ENCODE measurements at regions not wholly inside any gene's neighbourhood (a gene's known extent, or its start where the extent isn't known, plus 50 kb on each side); places are given as distances from the start of the nearest gene placed in this dataset.

DNA sequence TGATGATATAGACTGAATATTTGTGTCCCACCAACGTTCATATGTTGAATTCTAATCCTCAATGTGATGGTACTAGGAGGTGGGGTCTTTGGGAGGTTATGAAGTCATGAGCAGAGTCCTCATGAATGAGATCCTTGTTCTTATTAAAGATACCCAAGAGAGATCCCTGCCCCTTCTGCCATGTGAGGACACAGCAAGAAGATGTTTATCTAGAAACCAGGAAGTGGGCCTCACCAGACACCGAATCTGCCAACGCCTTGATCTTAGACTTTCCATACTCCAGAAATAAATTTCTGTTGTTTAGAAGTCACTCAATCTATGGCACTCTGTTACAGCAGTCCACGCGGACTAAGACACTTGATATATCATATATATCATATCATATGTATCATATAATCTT lies 67.7 kb upstream of the GCM1 start:
- Mint-ChIP-seq H3K36me3 (ENCODE audit: low read depth) (no peaks in the 10 kb centered on the region), H3K9me3 (peaks cover 3% of the 10 kb centered on the region), H3K27me3 (no peaks in the 10 kb centered on the region), H3K4me3 (no peak overlapping the region), H3K4me1 (no peaks in the 10 kb centered on the region), H3K27ac (no peak overlapping the region)
- no peak for ATAC-seq (replicated peaks)

DNA sequence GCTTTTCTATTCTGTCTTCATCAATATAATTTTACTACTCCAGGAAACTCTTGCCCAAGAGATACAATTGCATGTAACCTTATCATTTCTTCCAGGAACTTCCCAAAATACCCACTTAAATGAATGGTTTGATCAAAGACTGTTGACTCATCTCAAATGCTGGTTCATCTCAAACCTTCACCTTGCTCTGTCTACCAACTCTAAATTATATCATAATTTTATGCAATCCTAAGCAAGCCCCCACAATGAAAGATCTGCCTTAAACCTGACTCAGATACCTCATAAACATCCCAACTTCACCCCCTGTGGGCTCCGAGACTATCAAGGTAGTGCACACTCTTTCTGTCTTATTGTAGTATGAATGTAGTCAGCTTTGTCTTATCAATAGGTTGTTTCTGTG lies 65.5 kb upstream of the GCM1 start:
- no peak for ATAC-seq (replicated peaks)
- Mint-ChIP-seq H3K36me3 (ENCODE audit: low read depth) (no peaks in the 10 kb centered on the region), H3K27ac (no peak overlapping the region), H3K4me3 (no peak overlapping the region), H3K4me1 (no peaks in the 10 kb centered on the region), H3K27me3 (no peaks in the 10 kb centered on the region), H3K9me3 (peaks cover 3% of the 10 kb centered on the region)

DNA sequence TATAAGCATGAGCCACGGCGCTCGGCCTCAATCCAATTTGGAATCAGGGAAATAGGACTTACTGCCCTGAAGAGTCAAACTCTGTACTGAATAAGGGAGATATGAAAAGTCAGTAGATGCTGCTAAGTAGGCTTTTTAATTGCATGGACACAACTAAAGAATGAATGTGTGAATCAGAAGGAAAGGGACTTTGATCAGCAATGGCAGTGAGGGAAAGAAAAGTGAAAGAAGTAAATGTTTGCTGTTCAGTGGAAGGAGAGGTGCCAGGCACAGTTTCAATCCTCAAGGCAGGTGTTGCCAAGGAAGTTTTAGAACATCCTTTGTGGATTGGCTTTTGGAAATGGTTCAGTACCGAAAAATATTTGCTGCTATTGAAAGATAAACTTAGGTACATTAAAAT lies 62.2 kb upstream of the GCM1 start:
- ATAC-seq (replicated peaks) = no peak
- Mint-ChIP-seq H3K27me3 (no peaks in the 10 kb centered on the region), H3K36me3 (ENCODE audit: low read depth) (no peaks in the 10 kb centered on the region), H3K27ac (no peak overlapping the region), H3K4me1 (no peaks in the 10 kb centered on the region), H3K9me3 (peaks cover 3% of the 10 kb centered on the region), H3K4me3 (no peak overlapping the region)

DNA sequence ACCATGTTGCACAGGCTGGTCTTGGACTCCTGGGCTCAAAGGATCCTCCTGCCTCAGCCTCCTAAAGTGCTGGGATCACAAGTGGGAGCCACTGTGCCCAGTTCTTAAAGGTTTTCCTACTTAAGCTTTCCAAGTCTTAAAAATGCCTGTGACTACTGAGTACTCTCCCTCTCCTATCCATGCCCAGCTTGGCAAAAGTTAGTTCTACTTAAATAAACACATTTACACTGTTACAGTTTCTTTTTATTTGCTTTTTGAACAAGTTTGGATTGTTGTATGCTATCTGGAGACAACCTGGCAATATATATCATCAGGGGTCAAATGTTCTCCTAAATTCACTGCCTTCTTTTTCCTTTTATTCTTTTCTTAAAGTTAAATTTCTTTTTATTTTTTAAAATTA lies 61.0 kb upstream of the GCM1 start:
- Mint-ChIP-seq H3K9me3 (peaks cover 3% of the 10 kb centered on the region), H3K27me3 (no peaks in the 10 kb centered on the region), H3K4me1 (no peaks in the 10 kb centered on the region), H3K36me3 (ENCODE audit: low read depth) (no peaks in the 10 kb centered on the region), H3K27ac (no peak overlapping the region), H3K4me3 (no peak overlapping the region)
- no peak for ATAC-seq (replicated peaks)

DNA sequence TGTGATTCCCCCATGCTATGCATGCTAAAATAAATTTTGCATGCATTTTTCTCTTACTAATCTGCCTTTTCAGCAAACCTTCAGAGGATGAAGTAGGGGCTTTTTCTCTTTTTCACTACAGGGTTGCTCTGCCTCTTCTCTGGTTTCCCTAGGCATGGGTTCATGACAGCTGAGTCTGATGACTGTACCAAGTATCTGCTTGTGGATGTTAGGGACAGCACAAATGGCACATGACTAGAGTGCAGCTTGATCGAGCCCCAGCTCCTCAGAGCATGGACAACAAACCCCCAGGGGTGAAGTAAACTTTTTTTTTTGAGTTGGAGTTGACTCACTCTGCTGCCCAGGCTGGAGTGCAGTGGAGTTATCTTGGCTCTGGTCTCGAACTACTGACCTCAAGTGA lies 57.1 kb upstream of the GCM1 start:
- H3K27me3 Mint-ChIP-seq = no peaks in the 10 kb centered on the region
- H3K4me3 Mint-ChIP-seq = no peak overlapping the region
- ATAC-seq (replicated peaks) = no peak
- no peaks in the 10 kb centered on the region for H3K9me3 Mint-ChIP-seq
- no peaks in the 10 kb centered on the region for H3K4me1 Mint-ChIP-seq
- no peaks in the 10 kb centered on the region for H3K36me3 Mint-ChIP-seq (ENCODE audit: low read depth)
- no peak overlapping the region for H3K27ac Mint-ChIP-seq

DNA sequence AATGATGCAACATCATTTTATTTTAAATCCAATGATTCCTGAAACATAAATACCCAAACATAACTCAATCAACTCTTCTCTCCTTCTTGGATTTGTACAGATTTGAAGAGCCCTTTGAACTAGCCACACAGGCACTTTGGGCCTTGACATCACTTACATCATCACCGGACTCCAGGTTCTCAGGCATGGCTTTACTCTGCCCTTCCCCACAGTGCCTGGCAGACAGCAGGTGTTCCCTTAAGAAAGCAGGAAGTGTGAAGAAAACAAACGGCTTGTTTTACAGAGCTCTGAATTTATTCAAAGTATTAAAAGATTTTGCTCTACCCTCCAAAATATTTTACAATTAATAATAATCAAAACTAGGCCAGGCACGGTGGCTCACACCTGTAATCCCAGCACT lies 54.8 kb upstream of the GCM1 start:
- no peak overlapping the region for H3K27ac Mint-ChIP-seq
- H3K27me3 Mint-ChIP-seq = no peaks in the 10 kb centered on the region
- no peaks in the 10 kb centered on the region for H3K4me1 Mint-ChIP-seq
- no peak for ATAC-seq (replicated peaks)
- no peaks in the 10 kb centered on the region for H3K9me3 Mint-ChIP-seq
- no peaks in the 10 kb centered on the region for H3K36me3 Mint-ChIP-seq (ENCODE audit: low read depth)
- no peak overlapping the region for H3K4me3 Mint-ChIP-seq

DNA sequence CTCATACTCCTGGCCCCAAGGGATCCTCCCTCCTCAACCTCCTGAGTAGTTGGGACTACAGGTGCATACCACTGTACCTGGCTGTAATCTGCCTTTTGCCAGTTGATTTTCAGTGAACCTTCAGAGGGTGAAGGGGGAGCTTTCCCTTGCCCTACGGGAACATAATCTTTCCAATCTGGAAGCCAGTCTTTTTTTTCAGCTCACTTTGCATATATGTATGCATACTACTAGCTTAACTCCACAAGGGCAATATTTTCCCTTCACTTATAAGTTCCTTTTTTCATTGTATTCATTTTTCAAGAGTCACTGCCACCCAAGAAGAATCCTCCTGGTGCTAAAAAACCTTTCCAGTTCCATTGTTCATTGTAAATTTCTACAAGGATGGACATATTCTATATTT lies 53.4 kb upstream of the GCM1 start:
- H3K36me3 Mint-ChIP-seq (ENCODE audit: low read depth) = no peaks in the 10 kb centered on the region
- no peak overlapping the region for H3K27ac Mint-ChIP-seq
- no peaks in the 10 kb centered on the region for H3K9me3 Mint-ChIP-seq
- H3K27me3 Mint-ChIP-seq = no peaks in the 10 kb centered on the region
- H3K4me3 Mint-ChIP-seq = no peak overlapping the region
- no peak for ATAC-seq (replicated peaks)
- no peaks in the 10 kb centered on the region for H3K4me1 Mint-ChIP-seq

DNA sequence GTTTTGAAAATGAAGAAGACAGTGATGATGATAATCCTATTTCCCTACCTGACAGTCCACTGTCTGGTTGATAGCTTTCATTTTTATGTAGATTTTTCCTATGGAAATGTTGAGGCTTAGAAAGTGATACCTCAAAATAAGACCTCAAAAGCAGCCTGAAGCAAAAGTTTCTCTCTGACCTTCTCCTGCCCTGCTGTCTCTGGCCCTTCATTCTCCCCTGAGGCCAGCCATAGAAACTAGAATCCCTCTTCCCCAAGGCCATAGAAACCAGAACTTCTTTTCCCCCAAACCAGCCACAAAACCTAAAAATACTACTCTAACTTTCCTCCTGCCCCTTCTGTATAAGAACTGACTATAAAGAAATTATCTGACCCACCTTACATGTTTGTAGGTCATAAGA lies 52.6 kb upstream of the GCM1 start:
- H3K27ac Mint-ChIP-seq = peak overlapping the region; percentile 3
- ATAC-seq (replicated peaks) = peak; percentile 7
- H3K9me3 Mint-ChIP-seq = no peaks in the 10 kb centered on the region
- H3K36me3 Mint-ChIP-seq (ENCODE audit: low read depth) = no peaks in the 10 kb centered on the region
- no peak overlapping the region for H3K4me3 Mint-ChIP-seq
- H3K27me3 Mint-ChIP-seq = no peaks in the 10 kb centered on the region
- H3K4me1 Mint-ChIP-seq = no peaks in the 10 kb centered on the region

DNA sequence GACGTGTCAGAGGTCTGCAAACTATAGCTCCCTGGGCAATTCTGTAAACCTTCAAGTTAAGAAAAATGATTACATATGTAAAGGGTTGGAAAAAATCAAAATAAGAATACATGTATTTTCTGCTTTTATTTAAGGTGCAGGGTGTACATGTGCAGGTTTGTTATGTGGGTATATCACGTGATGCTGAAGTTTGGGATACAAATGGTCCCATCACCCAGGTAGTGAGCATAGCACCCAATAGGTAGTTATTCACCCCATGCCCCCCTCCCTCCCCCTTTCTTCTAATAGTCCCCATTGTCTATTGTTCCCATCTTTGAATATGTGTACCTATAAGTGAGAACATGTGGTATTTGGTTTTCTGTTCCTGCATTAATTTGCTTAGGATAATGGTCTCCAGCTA lies 51.1 kb upstream of the GCM1 start:
- Mint-ChIP-seq H3K27me3 (no peaks in the 10 kb centered on the region), H3K4me1 (no peaks in the 10 kb centered on the region), H3K36me3 (ENCODE audit: low read depth) (no peaks in the 10 kb centered on the region), H3K4me3 (no peak overlapping the region), H3K9me3 (no peaks in the 10 kb centered on the region), H3K27ac (no peak overlapping the region)
- no peak for ATAC-seq (replicated peaks)

DNA sequence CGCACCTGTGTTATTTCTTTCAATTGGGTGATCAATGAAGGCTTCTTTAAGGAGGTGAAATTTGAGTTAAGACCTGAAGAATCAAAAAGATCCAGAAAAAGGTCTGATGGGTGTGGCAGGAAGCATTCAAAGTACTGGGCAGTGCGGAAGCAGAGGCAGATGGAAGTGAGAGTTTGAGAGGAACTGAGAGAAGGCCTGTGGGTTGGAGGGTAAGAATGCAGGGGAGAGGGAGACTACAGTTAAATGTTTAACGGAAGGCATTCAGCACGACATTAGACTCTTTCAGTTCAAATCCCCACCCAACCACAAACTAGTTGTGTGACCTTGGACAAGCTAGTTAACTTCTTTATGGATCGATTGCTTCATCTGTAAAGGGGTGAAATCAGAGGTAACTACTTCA lies 50.5 kb upstream of the GCM1 start:
- no peaks in the 10 kb centered on the region for H3K36me3 Mint-ChIP-seq (ENCODE audit: low read depth)
- H3K27me3 Mint-ChIP-seq = no peaks in the 10 kb centered on the region
- no peak overlapping the region for H3K27ac Mint-ChIP-seq
- H3K9me3 Mint-ChIP-seq = no peaks in the 10 kb centered on the region
- H3K4me1 Mint-ChIP-seq = no peaks in the 10 kb centered on the region
- no peak overlapping the region for H3K4me3 Mint-ChIP-seq
- ATAC-seq (replicated peaks) = no peak

Data from activated T-helper 17 cell treated with anti-CD3 and anti-CD28 coated beads, Interleukin-2, amount 50 U/mL, for 72 hours (primary cell).